Activated T-helper 1 cell treated with anti-CD3 and anti-CD28 coated beads, Interleukin-12 subunit alpha, Interleukin-12 subunit beta, Interleukin-2, Interleukin-4 antibody, amounts not matched to agents 30 ng/mL and 10 ng/mL and 1 ng/mL, durations not matched to agents 14 hours and 24 hours and 36 hours (primary cell): ENCODE measurements at regions not wholly inside any gene's neighbourhood (a gene's known extent, or its start where the extent isn't known, plus 50 kb on each side); places are given as distances from the start of the nearest gene placed in this dataset.

ENCODE experiments used
- DNase-seq: peaks from one replicate; pipeline ENCODE4 v3.0.0; 2021; ENCODE audit warnings: low spot score
- H3K27ac Mint-ChIP-seq: one replicate; pipeline ENCODE4 v1.8.0; 2021; ENCODE audit warnings: mild to moderate bottlenecking, mixed read lengths
- H3K27me3 Mint-ChIP-seq: one replicate; pipeline ENCODE4 v1.8.0; 2022; ENCODE audit warnings: mild to moderate bottlenecking, moderate library complexity, mixed read lengths; ENCODE audit not compliant: insufficient read depth
- H3K36me3 Mint-ChIP-seq: one replicate; pipeline ENCODE4 v1.8.0; 2021; ENCODE audit warnings: low read depth, mixed read lengths
- H3K4me1 Mint-ChIP-seq: one replicate; pipeline ENCODE4 v1.8.0; 2021; ENCODE audit warnings: low read depth, mixed read lengths
- H3K4me3 Mint-ChIP-seq: one replicate; pipeline ENCODE4 v1.8.0; 2021; ENCODE audit warnings: mild to moderate bottlenecking, moderate library complexity, mixed read lengths
- H3K9me3 Mint-ChIP-seq: one replicate; pipeline ENCODE4 v1.8.0; 2021; ENCODE audit warnings: mixed read lengths
- intact Hi-C: fragments of 100-400 bp; cut with micrococcal nuclease; formaldehyde crosslinking; loops from one replicate; pipeline ENCODE4 v1.15.1; 2024

DNA sequence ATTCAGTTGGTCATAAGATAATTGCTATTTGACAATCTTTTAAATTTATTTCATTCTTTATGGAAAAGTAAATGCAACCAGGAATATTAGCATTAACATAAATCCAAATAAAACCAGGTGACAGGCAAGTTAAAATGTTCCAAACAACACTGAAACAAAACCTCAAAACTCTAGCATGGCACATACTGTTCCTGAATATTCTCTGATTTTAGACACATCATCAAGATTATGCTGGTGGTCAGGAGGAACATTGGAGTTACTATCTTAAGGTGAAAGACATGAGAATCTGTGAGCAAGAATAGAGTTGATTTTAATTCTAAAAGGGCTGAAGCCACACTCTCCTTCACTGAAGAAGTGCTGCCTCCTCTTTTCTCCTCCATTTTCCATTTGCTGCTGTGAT, 421.0 kb upstream of the THBS1 start:
- intact Hi-C loops, result no loop called here
- Mint-ChIP-seq H3K36me3 (no peaks in the 10 kb centered on the region), H3K4me1 (no peaks in the 10 kb centered on the region), H3K27ac (no peak overlapping the region), H3K4me3 (no peak overlapping the region), H3K9me3 (no peaks in the 10 kb centered on the region), H3K27me3 (peaks cover 19% of the 10 kb centered on the region)
- DNase-seq, result no peak

DNA sequence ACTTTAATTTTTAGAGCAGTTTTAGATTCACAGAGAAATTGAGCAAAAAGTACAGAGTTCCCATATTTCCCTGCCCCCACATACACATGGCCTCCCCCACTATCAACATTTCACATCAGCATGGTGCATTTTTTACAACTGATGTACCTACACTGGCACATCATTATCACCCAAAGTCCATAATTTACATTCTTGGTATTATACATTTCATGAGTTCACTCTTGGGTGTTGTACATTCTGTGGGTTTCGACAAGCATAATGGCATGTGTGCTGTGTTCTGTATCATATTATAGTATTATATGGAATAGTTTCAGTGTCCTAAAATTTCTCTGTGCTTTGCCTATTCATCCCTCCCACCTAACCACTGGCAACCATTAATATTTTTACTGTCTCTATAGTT, 419.8 kb upstream of the THBS1 start:
- intact Hi-C loops, result no loop called here
- Mint-ChIP-seq H3K27ac (no peak overlapping the region), H3K4me3 (no peak overlapping the region), H3K9me3 (no peaks in the 10 kb centered on the region), H3K4me1 (no peaks in the 10 kb centered on the region), H3K36me3 (no peaks in the 10 kb centered on the region), H3K27me3 (peaks cover 19% of the 10 kb centered on the region)
- no peak for DNase-seq

DNA sequence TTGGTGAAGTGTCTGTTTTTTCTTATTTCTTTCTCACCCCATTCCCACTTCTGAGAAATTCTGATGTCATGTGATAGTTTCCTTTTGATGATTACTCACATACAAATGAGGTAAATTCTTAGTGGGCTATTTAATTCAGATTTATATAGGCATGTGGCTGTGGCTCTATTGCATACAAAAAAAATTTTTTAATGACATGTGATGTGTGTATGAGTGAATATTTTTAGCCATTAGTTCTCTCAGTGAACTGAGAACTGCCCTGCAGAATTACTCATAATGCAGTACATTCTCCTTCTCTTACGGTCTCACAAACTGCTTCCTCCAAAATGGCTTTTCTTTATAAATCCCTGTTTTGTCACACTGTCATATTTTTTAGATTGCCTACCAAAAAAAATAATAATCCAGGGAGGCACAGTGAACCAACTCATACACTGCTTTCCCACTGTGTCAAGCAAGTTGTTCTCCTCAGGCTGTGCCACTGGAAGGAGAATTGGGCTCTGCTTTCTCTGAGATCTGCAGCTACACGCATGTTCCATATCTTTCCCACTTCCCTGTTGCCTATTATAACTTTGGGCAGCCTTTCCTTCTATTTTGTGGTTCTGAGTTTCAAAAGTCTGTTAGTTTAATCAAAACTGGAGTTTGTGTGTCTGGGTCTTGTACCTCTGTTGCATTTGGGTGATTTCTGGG, 415.7 kb upstream of the THBS1 start:
- no peaks in the 10 kb centered on the region for H3K4me1 Mint-ChIP-seq
- intact Hi-C loops, result no loop called here
- no peak for DNase-seq
- no peaks in the 10 kb centered on the region for H3K36me3 Mint-ChIP-seq
- no peak overlapping the region for H3K27ac Mint-ChIP-seq
- peaks cover 34% of the 10 kb centered on the region for H3K27me3 Mint-ChIP-seq
- no peak overlapping the region for H3K4me3 Mint-ChIP-seq
- no peaks in the 10 kb centered on the region for H3K9me3 Mint-ChIP-seq

DNA sequence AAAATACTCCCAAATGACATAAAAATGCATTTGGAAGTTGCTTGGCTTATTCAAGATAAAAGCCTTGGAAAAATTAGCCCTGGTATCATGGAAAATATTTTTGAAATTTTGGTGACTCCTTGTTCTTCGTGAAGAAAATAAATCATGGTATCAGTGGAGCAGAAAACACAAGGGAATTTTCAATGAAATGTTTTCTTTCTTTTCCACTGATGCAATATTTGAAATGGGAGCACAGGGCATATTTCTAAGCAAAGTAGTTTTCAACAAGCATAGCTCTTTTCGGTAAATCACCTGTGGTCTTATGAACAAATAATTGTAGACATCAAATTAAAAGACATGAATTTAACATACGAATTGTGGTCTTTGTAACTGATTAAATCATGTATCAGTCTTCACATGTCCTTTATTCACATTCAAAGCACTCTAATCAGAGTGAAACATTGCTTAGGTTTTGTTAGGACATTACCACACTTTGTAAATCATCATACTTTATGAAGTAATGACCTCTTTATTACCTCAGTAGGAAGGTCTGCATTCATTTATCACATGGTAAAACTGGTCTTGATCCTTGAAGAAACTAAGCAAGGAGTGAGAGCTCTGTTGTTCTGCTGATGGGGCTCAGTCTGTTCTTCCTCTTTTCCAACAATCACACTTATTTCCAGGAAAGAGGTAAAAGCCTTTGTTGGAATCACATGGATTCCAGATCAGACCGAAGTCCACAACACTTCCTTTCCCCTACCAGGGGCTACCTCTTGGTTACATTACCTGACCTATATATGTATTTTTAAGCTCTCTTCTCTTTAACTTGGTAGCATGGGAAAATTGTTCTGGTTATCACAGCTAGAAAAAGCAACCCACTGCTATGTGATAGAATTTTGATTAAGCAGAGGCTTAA, 413.5 kb upstream of the THBS1 start:
- DNase-seq, result no peak
- H3K36me3 Mint-ChIP-seq, result no peaks in the 10 kb centered on the region
- H3K4me3 Mint-ChIP-seq, result no peak overlapping the region
- H3K27me3 Mint-ChIP-seq, result peaks cover 33% of the 10 kb centered on the region
- intact Hi-C loops, result no loop called here
- no peaks in the 10 kb centered on the region for H3K9me3 Mint-ChIP-seq
- H3K27ac Mint-ChIP-seq, result no peak overlapping the region
- no peaks in the 10 kb centered on the region for H3K4me1 Mint-ChIP-seq

DNA sequence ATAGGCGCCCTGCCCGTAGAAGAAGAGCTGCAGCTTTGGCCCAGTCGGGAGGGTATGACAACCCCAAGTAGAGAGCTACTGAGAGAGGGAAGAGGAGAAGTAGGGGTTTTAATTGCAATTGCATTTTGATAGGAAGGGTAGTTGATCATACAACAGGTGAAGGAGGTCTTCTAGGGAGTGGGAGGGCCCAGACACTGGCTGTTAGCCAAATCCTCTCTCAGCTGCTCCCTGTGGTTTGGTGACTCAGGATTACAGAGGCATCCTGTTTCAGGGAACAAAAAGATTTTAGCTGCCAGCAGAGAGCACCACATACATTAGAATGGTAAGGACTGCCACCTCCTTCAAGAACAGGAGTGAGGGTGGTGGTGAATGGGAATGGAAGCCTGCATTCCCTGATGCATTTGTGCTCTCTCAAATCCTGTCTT, 408.9 kb upstream of the THBS1 start:
- intact Hi-C loops, result loop anchor here (1.0 to 5.0 kb wide), 3 partner anchors 45 to 585 kb away; no protein-coding TSS in a partner anchor
- Mint-ChIP-seq H3K36me3 (no peaks in the 10 kb centered on the region), H3K27ac (no peak overlapping the region), H3K4me3 (no peak overlapping the region), H3K9me3 (no peaks in the 10 kb centered on the region), H3K4me1 (no peaks in the 10 kb centered on the region), H3K27me3 (peaks cover 14% of the 10 kb centered on the region)
- no peak for DNase-seq

DNA sequence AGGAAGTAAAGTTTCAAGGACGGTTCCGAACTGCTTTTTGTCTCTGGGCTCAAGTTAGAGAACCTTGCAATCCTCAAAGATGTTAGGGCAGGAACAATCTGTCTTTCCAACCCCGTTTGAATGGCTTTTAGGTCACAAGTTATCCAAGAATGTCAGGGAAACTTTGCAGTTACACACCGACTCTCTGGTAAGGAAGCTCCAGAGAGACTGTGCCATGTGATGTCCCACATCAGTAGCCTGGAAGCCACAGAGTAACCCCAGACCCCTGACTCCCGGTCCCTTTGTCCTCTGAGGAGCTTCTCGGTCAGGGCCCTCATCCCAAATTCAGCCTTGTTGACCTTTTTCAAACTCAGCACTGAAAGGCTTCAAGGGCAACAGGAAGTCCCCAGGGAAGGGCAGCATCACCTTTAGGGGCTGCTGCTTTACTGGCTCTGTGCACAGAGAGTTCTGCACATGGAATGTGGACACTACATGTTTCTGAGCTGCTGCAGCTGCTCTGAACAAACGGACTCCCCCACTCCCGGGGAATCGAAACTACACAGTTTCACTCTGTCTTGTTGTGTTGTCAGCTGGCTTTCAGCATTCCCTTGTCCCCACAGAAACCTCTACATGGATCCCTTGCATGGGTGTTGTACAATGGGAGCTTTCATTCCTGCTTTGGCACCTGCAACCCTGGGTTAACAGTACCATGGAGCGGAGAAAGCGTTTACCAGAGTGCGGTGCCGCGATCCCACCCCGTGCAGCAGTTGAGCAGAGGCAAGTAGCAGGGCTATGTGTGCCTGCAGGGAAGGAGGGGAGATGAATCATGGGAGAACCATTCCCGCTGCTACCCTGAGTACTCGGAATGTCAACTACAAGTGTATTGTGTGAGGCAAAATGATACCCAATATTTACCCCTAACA, 408.2 kb upstream of the THBS1 start:
- no peak overlapping the region for H3K27ac Mint-ChIP-seq
- H3K4me1 Mint-ChIP-seq, result no peaks in the 10 kb centered on the region
- H3K4me3 Mint-ChIP-seq, result no peak overlapping the region
- H3K36me3 Mint-ChIP-seq, result no peaks in the 10 kb centered on the region
- H3K27me3 Mint-ChIP-seq, result peaks cover 14% of the 10 kb centered on the region
- H3K9me3 Mint-ChIP-seq, result no peaks in the 10 kb centered on the region
- no peak for DNase-seq
- intact Hi-C loops, result loop anchor here (1.0 to 5.0 kb wide), 3 partner anchors 45 to 584 kb away; no protein-coding TSS in a partner anchor

DNA sequence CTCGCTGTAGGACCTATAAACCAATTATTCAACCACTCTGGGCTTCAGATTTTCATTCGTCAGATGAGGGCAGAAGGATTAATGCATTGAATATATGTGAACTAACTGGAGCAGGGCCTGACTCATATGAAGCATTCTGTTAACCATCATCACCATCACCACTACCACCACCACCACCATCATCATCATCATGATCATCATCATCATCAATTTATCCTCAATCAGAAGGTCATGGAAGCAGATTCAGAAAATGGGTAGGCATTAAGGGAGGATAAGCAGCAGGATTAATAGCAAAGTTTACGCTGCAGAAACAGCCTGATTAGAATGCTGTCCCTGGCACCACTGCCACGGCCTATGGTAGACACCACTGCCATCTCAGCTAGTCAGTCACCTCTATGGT, 407.5 kb upstream of the THBS1 start:
- no peak for DNase-seq
- H3K36me3 Mint-ChIP-seq, result no peaks in the 10 kb centered on the region
- no peaks in the 10 kb centered on the region for H3K4me1 Mint-ChIP-seq
- H3K27me3 Mint-ChIP-seq, result peaks cover 11% of the 10 kb centered on the region
- H3K27ac Mint-ChIP-seq, result no peak overlapping the region
- intact Hi-C loops, result loop anchor here (2.0 to 5.0 kb wide), 2 partner anchors 46 to 583 kb away; no protein-coding TSS in a partner anchor
- H3K9me3 Mint-ChIP-seq, result no peaks in the 10 kb centered on the region
- no peak overlapping the region for H3K4me3 Mint-ChIP-seq

DNA sequence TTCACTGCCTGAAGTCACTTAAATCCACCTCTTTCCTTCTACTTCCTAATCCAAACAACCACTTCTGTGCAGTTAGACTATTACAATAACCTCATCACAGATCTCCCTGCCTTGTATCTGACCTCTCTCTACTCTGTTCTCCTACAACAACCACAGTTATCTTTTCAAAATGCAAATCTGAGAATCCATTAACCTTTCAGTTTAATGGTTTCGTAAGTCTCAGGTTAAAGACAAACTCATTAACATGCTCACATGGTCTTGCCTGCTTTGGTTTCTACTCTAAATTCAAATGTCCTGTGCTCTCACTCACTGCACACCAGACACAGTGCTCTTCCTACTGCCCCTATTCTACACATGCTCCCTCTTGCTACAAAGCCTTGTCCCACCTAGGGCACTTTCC, 406.5 kb upstream of the THBS1 start:
- peaks cover 6% of the 10 kb centered on the region for H3K27me3 Mint-ChIP-seq
- no peak for DNase-seq
- no peaks in the 10 kb centered on the region for H3K4me1 Mint-ChIP-seq
- no peaks in the 10 kb centered on the region for H3K36me3 Mint-ChIP-seq
- H3K4me3 Mint-ChIP-seq, result no peak overlapping the region
- intact Hi-C loops, result loop anchor here (5.0 kb wide), 1 partner anchor 47 kb away; no protein-coding TSS in a partner anchor
- H3K27ac Mint-ChIP-seq, result no peak overlapping the region
- H3K9me3 Mint-ChIP-seq, result no peaks in the 10 kb centered on the region

DNA sequence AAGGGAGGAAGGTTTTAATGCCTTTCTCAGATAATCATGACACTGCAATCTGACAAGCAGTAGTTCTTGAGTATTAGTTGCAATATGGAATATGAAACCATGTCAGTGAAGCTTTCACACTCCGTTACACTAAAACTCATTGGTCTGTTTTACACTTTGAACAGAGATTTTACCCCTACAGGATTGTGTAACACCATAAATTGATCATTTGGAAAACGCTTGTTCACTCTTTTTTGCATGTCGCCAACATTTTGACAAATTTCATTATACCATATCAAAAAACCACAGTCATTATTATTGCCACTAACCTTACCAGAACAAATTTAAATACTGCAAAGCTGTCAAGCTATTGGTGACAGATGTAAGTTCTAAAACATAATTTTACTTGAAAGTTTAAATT, 404.8 kb upstream of the THBS1 start:
- no peaks in the 10 kb centered on the region for H3K4me1 Mint-ChIP-seq
- peaks cover 6% of the 10 kb centered on the region for H3K27me3 Mint-ChIP-seq
- H3K27ac Mint-ChIP-seq, result no peak overlapping the region
- intact Hi-C loops, result no loop called here
- H3K4me3 Mint-ChIP-seq, result no peak overlapping the region
- no peaks in the 10 kb centered on the region for H3K36me3 Mint-ChIP-seq
- no peak for DNase-seq
- H3K9me3 Mint-ChIP-seq, result no peaks in the 10 kb centered on the region

DNA sequence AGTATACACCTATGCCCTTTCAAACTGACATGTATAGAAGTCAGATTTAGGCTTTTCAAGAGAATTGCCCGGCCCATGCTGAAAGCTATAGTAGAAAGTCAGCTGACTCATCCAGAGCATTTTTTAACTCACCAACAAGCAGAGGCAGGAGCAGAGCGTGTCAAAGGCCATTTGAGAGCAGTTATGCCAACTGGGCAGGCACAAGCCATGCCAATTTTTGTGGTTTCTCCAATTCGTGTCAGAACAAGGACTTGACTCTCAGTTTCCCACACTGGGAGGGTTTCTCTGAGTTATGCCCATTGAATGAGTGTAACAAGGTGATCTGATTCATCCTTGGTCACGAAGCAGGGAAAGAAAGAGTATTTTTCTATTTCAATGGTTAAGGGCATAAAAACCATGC, 403.3 kb upstream of the THBS1 start:
- no peak for DNase-seq
- peaks cover 18% of the 10 kb centered on the region for H3K27me3 Mint-ChIP-seq
- intact Hi-C loops, result no loop called here
- H3K4me1 Mint-ChIP-seq, result no peaks in the 10 kb centered on the region
- no peak overlapping the region for H3K4me3 Mint-ChIP-seq
- H3K36me3 Mint-ChIP-seq, result no peaks in the 10 kb centered on the region
- no peak overlapping the region for H3K27ac Mint-ChIP-seq
- H3K9me3 Mint-ChIP-seq, result no peaks in the 10 kb centered on the region

DNA sequence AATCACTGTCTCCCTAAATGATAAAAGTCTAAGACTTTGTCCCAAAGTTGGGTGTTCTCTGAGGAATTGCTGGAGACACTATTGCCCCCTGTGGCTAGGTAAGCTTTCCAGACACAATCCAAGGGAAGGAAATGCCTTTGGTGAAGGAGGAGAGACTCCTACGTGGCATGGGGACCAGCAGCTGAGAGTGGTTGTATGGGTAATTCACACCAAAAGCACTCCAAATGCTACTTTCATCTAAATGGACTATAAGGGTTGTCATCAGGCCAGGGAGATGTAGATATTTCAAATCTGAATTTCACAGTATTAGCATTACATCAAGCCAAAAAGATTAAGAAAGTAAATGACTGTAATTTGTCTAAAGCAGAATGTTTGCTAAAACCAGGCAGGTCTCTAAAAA, 400.8 kb upstream of the THBS1 start:
- no peaks in the 10 kb centered on the region for H3K36me3 Mint-ChIP-seq
- no peak for DNase-seq
- intact Hi-C loops, result no loop called here

DNA sequence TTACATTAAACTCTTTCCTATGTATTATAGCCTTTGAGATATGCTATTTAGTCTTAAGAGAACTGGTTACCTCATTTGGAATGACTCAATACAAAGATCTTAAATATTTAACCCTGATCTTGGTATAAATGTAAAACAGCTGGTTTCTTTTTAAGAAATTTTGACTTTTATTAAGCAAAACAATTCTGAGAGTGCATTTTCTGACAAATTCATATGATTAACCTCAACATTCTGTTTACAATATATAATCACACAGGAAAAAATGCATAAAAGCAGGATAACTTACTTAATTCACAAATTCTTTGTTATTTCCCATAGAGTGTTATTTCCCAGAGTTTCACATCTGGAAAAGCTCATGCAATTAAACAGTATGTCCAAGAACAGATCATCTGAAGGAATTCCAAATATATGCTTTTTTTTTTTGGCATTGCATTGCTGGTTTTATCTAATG, 400.4 kb upstream of the THBS1 start:
- no peak overlapping the region for H3K27ac Mint-ChIP-seq
- no peak for DNase-seq
- H3K4me1 Mint-ChIP-seq, result no peaks in the 10 kb centered on the region
- intact Hi-C loops, result no loop called here
- H3K36me3 Mint-ChIP-seq, result no peaks in the 10 kb centered on the region
- no peaks in the 10 kb centered on the region for H3K9me3 Mint-ChIP-seq
- H3K4me3 Mint-ChIP-seq, result no peak overlapping the region
- H3K27me3 Mint-ChIP-seq, result peaks cover 20% of the 10 kb centered on the region

More for the DNA sequence above, 400.8 kb upstream of the THBS1 start:
- H3K27ac Mint-ChIP-seq, result no peak overlapping the region
- no peaks in the 10 kb centered on the region for H3K9me3 Mint-ChIP-seq
- peaks cover 20% of the 10 kb centered on the region for H3K27me3 Mint-ChIP-seq
- H3K4me3 Mint-ChIP-seq, result no peak overlapping the region
- no peaks in the 10 kb centered on the region for H3K4me1 Mint-ChIP-seq
